NB4 (cell line): ENCODE measurements at regions not wholly inside any gene's neighbourhood (a gene's known extent, or its start where the extent isn't known, plus 50 kb on each side); places are given as distances from the start of the nearest gene placed in this dataset.

Experiments used
- MYC ChIP-seq: IDR thresholded peaks from 2 replicates; pipeline ENCODE4 v1.6.1; 2011; ENCODE audit warnings: low read depth, low read length
- POLR2A ChIP-seq: IDR thresholded peaks from 2 replicates; pipeline ENCODE4 v1.6.1; 2011; ENCODE audit warnings: mild to moderate bottlenecking; ENCODE audit not compliant: insufficient read length; ENCODE audit errors: extremely low read depth
- TF ChIP-seq, protein P1 (sequence below): IDR thresholded peaks from one replicate; pipeline ENCODE4 v1.5.1; 2012; ENCODE audit warnings: low read depth, low read length
- TF ChIP-seq, protein P2 (sequence below): IDR thresholded peaks from 2 replicates; pipeline ENCODE4 v1.6.1; 2011; ENCODE audit warnings: low read depth, low read length

DNA sequence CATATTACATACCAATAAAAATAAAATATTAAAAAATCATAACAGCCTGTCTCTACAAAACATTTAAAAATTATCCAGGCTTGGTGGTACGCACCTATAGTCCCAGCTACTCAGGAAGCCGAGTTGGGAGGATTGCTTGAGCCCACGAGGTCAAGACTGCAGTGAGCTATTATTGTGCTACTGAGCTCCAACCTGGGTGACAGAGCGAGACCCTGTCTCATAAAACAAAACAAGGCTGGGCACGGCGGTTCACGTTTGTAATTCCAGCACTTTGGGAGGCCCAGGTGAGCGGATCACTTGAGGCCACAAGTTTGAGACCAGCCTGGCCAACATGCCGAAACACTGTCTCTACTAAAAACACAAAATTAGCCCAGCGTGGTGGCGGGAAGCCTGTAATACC lies 52.2 kb upstream of the LSM14A start:
- TF ChIP-seq MYC (no peak), POLR2A (no peak)
- TF ChIP-seq, protein P1, sequence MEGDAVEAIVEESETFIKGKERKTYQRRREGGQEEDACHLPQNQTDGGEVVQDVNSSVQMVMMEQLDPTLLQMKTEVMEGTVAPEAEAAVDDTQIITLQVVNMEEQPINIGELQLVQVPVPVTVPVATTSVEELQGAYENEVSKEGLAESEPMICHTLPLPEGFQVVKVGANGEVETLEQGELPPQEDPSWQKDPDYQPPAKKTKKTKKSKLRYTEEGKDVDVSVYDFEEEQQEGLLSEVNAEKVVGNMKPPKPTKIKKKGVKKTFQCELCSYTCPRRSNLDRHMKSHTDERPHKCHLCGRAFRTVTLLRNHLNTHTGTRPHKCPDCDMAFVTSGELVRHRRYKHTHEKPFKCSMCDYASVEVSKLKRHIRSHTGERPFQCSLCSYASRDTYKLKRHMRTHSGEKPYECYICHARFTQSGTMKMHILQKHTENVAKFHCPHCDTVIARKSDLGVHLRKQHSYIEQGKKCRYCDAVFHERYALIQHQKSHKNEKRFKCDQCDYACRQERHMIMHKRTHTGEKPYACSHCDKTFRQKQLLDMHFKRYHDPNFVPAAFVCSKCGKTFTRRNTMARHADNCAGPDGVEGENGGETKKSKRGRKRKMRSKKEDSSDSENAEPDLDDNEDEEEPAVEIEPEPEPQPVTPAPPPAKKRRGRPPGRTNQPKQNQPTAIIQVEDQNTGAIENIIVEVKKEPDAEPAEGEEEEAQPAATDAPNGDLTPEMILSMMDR: no peak
- TF ChIP-seq, protein P2, sequence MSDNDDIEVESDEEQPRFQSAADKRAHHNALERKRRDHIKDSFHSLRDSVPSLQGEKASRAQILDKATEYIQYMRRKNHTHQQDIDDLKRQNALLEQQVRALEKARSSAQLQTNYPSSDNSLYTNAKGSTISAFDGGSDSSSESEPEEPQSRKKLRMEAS: no peak
